ENCODE measurements at regions not wholly inside any gene's neighbourhood (a gene's known extent, or its start where the extent isn't known, plus 50 kb on each side); places are given as distances from the start of the nearest gene placed in this dataset.

GRCh38 chr22:49112176-49112575 is 715.5 kb downstream of the BRD1 start:
- TF ChIP-seq ZFX (IDR thresholded peaks at IDR 0.05; ENCODE audit: borderline replicate concordance) (no peak), CTCF (IDR thresholded peaks at IDR 0.05) (no peak)
- no peak overlapping the region for H3K27ac ChIP-seq

GRCh38 chr22:49111085-49111484 is 716.6 kb downstream of the BRD1 start:
- TF ChIP-seq CTCF (IDR thresholded peaks at IDR 0.05): no peak
- TF ChIP-seq ZFX (IDR thresholded peaks at IDR 0.05; ENCODE audit: borderline replicate concordance): no peak
- H3K27ac ChIP-seq: no peak overlapping the region

- H3K27ac ChIP-seq: no peak overlapping the region
- TF ChIP-seq CTCF (IDR thresholded peaks at IDR 0.05) (no peak), ZFX (IDR thresholded peaks at IDR 0.05; ENCODE audit: borderline replicate concordance) (no peak)
Measured at GRCh38 chr22:49108636-49109315, 718.9 kb downstream of the BRD1 start.

DNA sequence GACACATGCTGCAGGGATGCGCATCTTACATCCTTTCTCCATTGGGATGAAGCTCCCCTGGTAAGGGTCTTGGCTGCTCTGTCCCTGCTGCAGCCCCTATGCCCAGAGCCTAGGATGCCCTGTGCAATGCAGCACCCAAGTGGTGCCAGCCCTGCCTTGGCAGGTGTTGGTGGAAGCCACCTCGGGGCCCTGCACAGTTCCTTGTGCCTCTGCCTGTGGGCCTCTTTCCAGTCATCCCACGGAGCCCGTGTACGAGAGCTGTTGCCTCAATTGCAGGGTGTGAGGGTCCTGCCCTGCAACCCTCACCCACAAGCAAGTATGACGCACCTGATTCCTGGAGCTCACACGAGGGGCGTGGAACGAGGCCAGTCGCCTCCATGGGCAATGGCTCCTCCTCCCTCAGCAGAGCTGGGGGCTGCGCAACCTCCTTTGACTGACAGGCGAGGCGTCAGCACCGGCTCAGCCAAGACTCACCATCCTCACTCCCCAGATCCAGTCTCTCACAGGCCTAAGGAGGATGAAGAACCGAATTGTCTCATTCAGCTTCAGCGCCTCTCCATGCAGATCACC is 719.6 kb downstream of the BRD1 start:
- TF ChIP-seq CTCF (IDR thresholded peaks at IDR 0.05) (no peak), ZFX (IDR thresholded peaks at IDR 0.05; ENCODE audit: borderline replicate concordance) (no peak)
- H3K27ac ChIP-seq: no peak overlapping the region

DNA sequence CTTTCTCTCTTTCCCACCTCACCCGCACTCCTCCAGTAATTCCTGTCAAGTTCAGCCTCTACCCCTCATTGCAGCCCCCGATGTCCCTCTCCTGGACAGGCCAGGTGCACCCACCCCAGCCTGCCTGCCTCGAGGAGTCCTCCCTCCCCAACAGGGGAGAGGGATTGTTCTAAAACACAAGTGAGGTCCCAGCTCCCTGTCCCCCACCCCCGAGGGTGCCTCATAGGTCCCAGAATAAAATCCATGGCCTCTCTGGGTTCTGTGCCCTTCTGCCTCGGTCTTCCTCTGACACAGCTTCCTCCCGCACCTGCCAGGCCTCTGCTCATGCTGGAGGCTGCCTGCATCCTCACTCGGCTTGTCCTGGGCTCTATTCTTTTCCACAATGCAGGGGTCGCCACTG is 720.1 kb downstream of the BRD1 start:
- no peak for TF ChIP-seq ZFX (IDR thresholded peaks at IDR 0.05; ENCODE audit: borderline replicate concordance)
- no peak for TF ChIP-seq CTCF (IDR thresholded peaks at IDR 0.05)
- no peak overlapping the region for H3K27ac ChIP-seq

DNA sequence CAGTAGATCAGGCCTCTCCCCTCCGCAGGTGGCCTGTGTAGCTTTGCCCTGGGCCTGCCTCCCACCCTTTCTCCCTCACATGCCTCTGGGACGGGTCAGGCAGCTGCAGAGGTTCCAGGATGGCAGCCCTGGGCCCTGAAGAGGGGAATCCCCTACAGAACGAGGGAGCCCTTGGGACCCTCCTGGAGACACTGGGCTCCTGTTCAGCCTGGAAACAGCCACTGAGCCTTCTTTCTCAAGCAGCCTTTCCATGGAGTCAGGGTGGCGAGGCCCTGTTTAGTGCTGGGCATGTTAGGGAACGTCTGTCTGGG is 720.9 kb downstream of the BRD1 start:
- H3K27ac ChIP-seq: no peak overlapping the region
- no peak for TF ChIP-seq CTCF (IDR thresholded peaks at IDR 0.05)
- TF ChIP-seq ZFX (IDR thresholded peaks at IDR 0.05; ENCODE audit: borderline replicate concordance): no peak

- TF ChIP-seq ZFX (IDR thresholded peaks at IDR 0.05; ENCODE audit: borderline replicate concordance): no peak
- TF ChIP-seq CTCF (IDR thresholded peaks at IDR 0.05): no peak
- H3K27ac ChIP-seq: no peak overlapping the region
Measured at GRCh38 chr22:49106096-49106841, 721.4 kb downstream of the BRD1 start.
